OCI-LY7 (cell line): ENCODE measurements at regions not wholly inside any gene's neighbourhood (a gene's known extent, or its start where the extent isn't known, plus 50 kb on each side); places are given as distances from the start of the nearest gene placed in this dataset.

Source experiments
- BruUV-seq: library from RNA; stranded (reverse); fragments of 400-500 nt; replicated peaks from 2 replicates; lab custom pipeline; 2021; lab: Mats Ljungman, UMichigan
- CTCF ChIA-PET: fragments of 300-600 bp; sonication (Branson Sonifier 250); formaldehyde crosslinking; loops from one replicate; lab custom pipeline; 2022; ENCODE audit warnings: antibody characterized with exemption; ENCODE audit not compliant: unreplicated experiment; lab: Charles Lee
- POLR2A ChIA-PET: fragments of 300-600 bp; sonication (Branson Sonifier 250); formaldehyde crosslinking; loops from one replicate; lab custom pipeline; 2022; ENCODE audit warnings: antibody characterized with exemption; lab: Charles Lee
- DNase-seq: peaks from one replicate; pipeline ENCODE4 v3.0.0-alpha.2; 2015; ENCODE audit warnings: low spot score
- H2AFZ ChIP-seq: fragments of 200-600 bp; sonication (generic), shearing (Covaris generic); 2 replicates; pipeline ENCODE4 v1.6.1; 2014; ENCODE audit warnings: mild to moderate bottlenecking, antibody characterized with exemption, low read length, moderate library complexity
- H3K27ac ChIP-seq: fragments of 200-600 bp; sonication (generic); 2 replicates; pipeline ENCODE4 v1.5.1; 2014; ENCODE audit warnings: mixed run types, low read depth, mild to moderate bottlenecking, moderate library complexity, low read length, inconsistent platforms; ENCODE audit not compliant: poor library complexity, severe bottlenecking
- H3K36me3 ChIP-seq: fragments of 200-600 bp; sonication (generic); 2 replicates; pipeline ENCODE4 v1.6.1; 2014; ENCODE audit warnings: mild to moderate bottlenecking, antibody characterized with exemption, low read length, moderate library complexity, mixed read lengths; ENCODE audit not compliant: insufficient read depth
- H3K4me1 ChIP-seq: fragments of 200-600 bp; sonication (generic); 2 replicates; pipeline ENCODE4 v1.5.1; 2014; ENCODE audit warnings: mild to moderate bottlenecking, low read length; ENCODE audit not compliant: insufficient read depth, poor library complexity, severe bottlenecking
- H3K4me2 ChIP-seq: fragments of 200-600 bp; sonication (generic); 2 replicates; pipeline ENCODE4 v1.6.1; 2014; ENCODE audit warnings: mild to moderate bottlenecking, low read length
- H3K4me3 ChIP-seq: fragments of 200-600 bp; sonication (generic); 2 replicates; pipeline ENCODE4 v1.5.1; 2014; ENCODE audit warnings: mild to moderate bottlenecking, low read depth, low read length; ENCODE audit not compliant: poor library complexity, severe bottlenecking
- H3K79me2 ChIP-seq: fragments of 200-600 bp; sonication (generic); 2 replicates; pipeline ENCODE4 v1.6.1; 2016; ENCODE audit warnings: low read depth, mild to moderate bottlenecking, low read length, moderate library complexity, mixed read lengths; ENCODE audit not compliant: insufficient read depth
- H3K9me2 ChIP-seq: fragments of 200-600 bp; sonication (generic); 2 replicates; pipeline ENCODE4 v1.6.1; 2016; ENCODE audit warnings: mild to moderate bottlenecking, low read length, mixed read lengths; ENCODE audit not compliant: insufficient read depth
- H3K9me3 ChIP-seq: fragments of 200-600 bp; sonication (generic); 2 replicates; pipeline ENCODE4 v1.6.1; 2014; ENCODE audit warnings: mild to moderate bottlenecking, mixed run types, low read length, mixed read lengths
- H4K20me1 ChIP-seq: fragments of 200-600 bp; sonication (generic); 2 replicates; pipeline ENCODE4 v1.6.1; 2014; ENCODE audit warnings: mild to moderate bottlenecking, antibody characterized with exemption, low read length, moderate library complexity, mixed read lengths; ENCODE audit not compliant: insufficient read depth
- CTCF ChIP-seq: fragments of 200-600 bp; sonication (generic); conservative IDR thresholded peaks from 2 replicates; pipeline ENCODE4 v1.5.1; 2014; ENCODE audit warnings: mild to moderate bottlenecking, antibody characterized with exemption, low read length, moderate library complexity, mixed read lengths
- EZH2phosphoT487 ChIP-seq: fragments of 200-600 bp; sonication (generic); IDR thresholded peaks from 2 replicates; pipeline ENCODE4 v1.6.1; 2018; ENCODE audit warnings: low read depth, borderline replicate concordance, mild to moderate bottlenecking, mixed run types, antibody characterized with exemption, low read length, moderate library complexity, mixed read lengths
- intact Hi-C: fragments of 100-400 bp; cut with micrococcal nuclease; formaldehyde crosslinking; loops from one replicate; pipeline ENCODE4 v1.10.0; 2022; ENCODE audit not compliant: unreplicated experiment

- DNase-seq, result no peak
- no peak overlapping the region for H2AFZ ChIP-seq
- BruUV-seq, result no TSS peak
- H3K4me3 ChIP-seq, result no peak overlapping the region
- TF ChIP-seq CTCF, result no peak
- TF ChIP-seq EZH2phosphoT487, result no peak
- no peaks in the 10 kb centered on the region for H3K79me2 ChIP-seq
- no peaks in the 10 kb centered on the region for H3K4me1 ChIP-seq
- no peak overlapping the region for H3K4me2 ChIP-seq
- no peaks in the 10 kb centered on the region for H3K9me3 ChIP-seq
- intact Hi-C loops, result no loop called here
- no peak overlapping the region for H3K27ac ChIP-seq
- H3K9me2 ChIP-seq, result no peaks in the 10 kb centered on the region
- no peaks in the 10 kb centered on the region for H3K36me3 ChIP-seq
- H4K20me1 ChIP-seq, result no peaks in the 10 kb centered on the region
- ChIA-PET POLR2A (no interaction called here), CTCF (no interaction called here)
Measured at GRCh38 chr2:234818937-234819336, 132.9 kb upstream of the SH3BP4 start.

- no peaks in the 10 kb centered on the region for H3K9me2 ChIP-seq
- POLR2A ChIA-PET, result interaction anchor here (0.5 kb wide), 1 partner anchor 394 kb away, joined by 4 read pairs; no protein-coding TSS in a partner anchor
- no peaks in the 10 kb centered on the region for H3K36me3 ChIP-seq
- CTCF ChIA-PET, result no interaction called here
- no TSS peak for BruUV-seq
- no peaks in the 10 kb centered on the region for H3K79me2 ChIP-seq
- H3K9me3 ChIP-seq, result no peaks in the 10 kb centered on the region
- no peak for TF ChIP-seq CTCF
- no peak for TF ChIP-seq EZH2phosphoT487
- no peak overlapping the region for H3K4me3 ChIP-seq
- no peaks in the 10 kb centered on the region for H3K4me1 ChIP-seq
- no peak for DNase-seq
- H3K27ac ChIP-seq, result no peak overlapping the region
- no peak overlapping the region for H2AFZ ChIP-seq
- intact Hi-C loops, result no loop called here
- H3K4me2 ChIP-seq, result no peak overlapping the region
- no peaks in the 10 kb centered on the region for H4K20me1 ChIP-seq
Measured at GRCh38 chr2:234816491-234816890, 135.3 kb upstream of the SH3BP4 start.

- H3K9me3 ChIP-seq, result no peaks in the 10 kb centered on the region
- no TSS peak for BruUV-seq
- no peak for DNase-seq
- no peaks in the 10 kb centered on the region for H3K4me1 ChIP-seq
- no peak for TF ChIP-seq EZH2phosphoT487
- TF ChIP-seq CTCF, result no peak
- H3K36me3 ChIP-seq, result no peaks in the 10 kb centered on the region
- H3K27ac ChIP-seq, result no peak overlapping the region
- H3K4me2 ChIP-seq, result no peak overlapping the region
- H3K9me2 ChIP-seq, result no peaks in the 10 kb centered on the region
- no peaks in the 10 kb centered on the region for H4K20me1 ChIP-seq
- no peaks in the 10 kb centered on the region for H3K79me2 ChIP-seq
- no peak overlapping the region for H3K4me3 ChIP-seq
- ChIA-PET POLR2A (no interaction called here), CTCF (no interaction called here)
- intact Hi-C loops, result no loop called here
- no peak overlapping the region for H2AFZ ChIP-seq
Measured at GRCh38 chr2:234816056-234816455, 135.8 kb upstream of the SH3BP4 start.
